Heart right ventricle (tissue), 16 donors: ENCODE measurements at regions not wholly inside any gene's neighbourhood (a gene's known extent, or its start where the extent isn't known, plus 50 kb on each side); places are given as distances from the start of the nearest gene placed in this dataset.

Source experiments
- ATAC-seq, 8 donors: fragments of 200-7000 bp; cut with Tn5 transposase; one replicate each; pipeline ENCODE4 v1.9.1; 2020; ENCODE audit warnings: mild to moderate bottlenecking in 8 of 8, moderate library complexity in 8 of 8, moderate number of reproducible peaks in 1 of 8
- DNase-seq, 2 donors: peaks; one replicate each; pipeline ENCODE4 v3.0.0-alpha.2; 2020
- H3K27ac ChIP-seq, 10 donors: fragments of 200-600 bp; sonication (generic) in 2 of 10; one replicate each; pipeline versions ENCODE4 v1.5.0 to v1.8.0; 2020 to 2022; ENCODE audit warnings: mild to moderate bottlenecking in 3 of 10
- H3K27me3 ChIP-seq, 7 donors: fragments of 200-600 bp; one replicate each; pipeline ENCODE4 v1.8.0; 2021 to 2022; ENCODE audit warnings: mild to moderate bottlenecking in 2 of 7
- H3K36me3 ChIP-seq, 9 donors: fragments of 200-600 bp; sonication (generic) in 1 of 9; one replicate each; pipeline versions ENCODE4 v1.5.0 to v1.8.0; 2020 to 2022; ENCODE audit warnings: mild to moderate bottlenecking in 2 of 9
- H3K4me1 ChIP-seq, 9 donors: fragments of 200-600 bp; sonication (generic) in 1 of 9; one replicate each; pipeline versions ENCODE4 v1.5.0 to v1.8.0; 2020 to 2022; ENCODE audit warnings: mild to moderate bottlenecking in 4 of 9
- H3K4me3 ChIP-seq, 10 donors: fragments of 200-600 bp; sonication (generic) in 2 of 10; one replicate each; pipeline versions ENCODE4 v1.5.0 to v1.8.0; 2020 to 2022; ENCODE audit warnings: mild to moderate bottlenecking in 7 of 10, moderate library complexity in 2 of 10
- H3K9me3 ChIP-seq, 11 donors: fragments of 200-600 bp in 10 of 11; sonication (generic) in 2 of 11; one replicate each; pipeline versions ENCODE4 v1.5.0 to v1.8.0; 2013 to 2022; ENCODE audit warnings: mild to moderate bottlenecking in 2 of 11, control low read depth in 1 of 11, moderate library complexity in 1 of 11
- CTCF ChIP-seq, 9 donors: fragments of 200-600 bp; sonication (generic) in 2 of 9; IDR thresholded peaks; one replicate each; pipeline versions ENCODE4 v1.5.0 to v1.8.0; 2021 to 2022; ENCODE audit warnings: antibody characterized with exemption in 9 of 9, mild to moderate bottlenecking in 5 of 9, moderate library complexity in 1 of 9
- WGBS, 2 donors: extraction: QIAGEN DNeasy Blood & Tissue Kit; methylation state at CpG; one replicate each; pipeline ENCODE4 v1.1.7; 2013; ENCODE audit warnings: inconsistent platforms in 1 of 2; 5-methylcytosine and 5-hydroxymethylcytosine counted together
- intact Hi-C, 10 donors: fragments of 100-400 bp; cut with DNase I; formaldehyde crosslinking; loops; one replicate each; pipeline versions ENCODE4 v1.11.1 to v1.14.2; 2022
- donor health status: Arrhythmogenic right ventricular cardiomyopathy.
- donor health status: ischemic (EF 13 %, LVEDD 7.1; RV severe dilation, severe dysfunction).
- donor health status: healthy with polysubstance abuse.
- donor health status: DM: no; HTN: yes; CAD: no.
- donor health status: DM: no; HTN: no; CAD: no.
- donor health status: ischemic (EF 25% LVEDD 6.9; RV normal size, moderate dysfunction).
- donor health status: ischemic (EF 25% LVEDD 5.7; RV mildly dilated, moderate dysfunction).
- donor health status: healthy.
- donor health status: DM: yes; HTN: yes; CAD: no.
- donor health status: Ischemic cardiomyopathy.
- donor health status: ischemic (EF 35%, LVEDD 5.7; RV mildly dilated, moderate dysfunction).
- donor health status: nonischemic (EF 11% LVEDD 7.7; RV severe dilation, severe dysfunction).
- donor health status: DM: yes; HTN: yes; CAD: no.
- donor health status: PGD.
- donor health status: ischemic (EF 29% LVEDD 5.4; RV normal size, mild dysfunction).
- donor health status: nonischemic (EF 23%, LVEDD 6.1; RV moderate dilation, normal function).

- Histone ChIP-seq H3K9me3 (peaks cover 0 to 1% (median 0%) of the 10 kb centered on the region in 11 donors), H3K27ac (no peak overlapping the region), H3K27me3 (no peaks in the 10 kb centered on the region), H3K36me3 (no peaks in the 10 kb centered on the region), H3K4me3 (no peak overlapping the region), H3K4me1 (no peaks in the 10 kb centered on the region)
- ATAC-seq = no peak
- intact Hi-C loops = no loop called here
- 72 to 73% methylated on average over 3 of the region's 3 CpGs for WGBS, 2 donors
- DNase-seq = no peak
- TF ChIP-seq CTCF (IDR thresholded peaks at IDR 0.05) = no peak
Observed at GRCh38 chr3:139803294-139803693, 125.5 kb upstream of the NMNAT3 start.

GRCh38 chr3:139797724-139798343 is 120.1 kb upstream of the NMNAT3 start:
- DNase-seq (peak; percentile 25 to 37), ATAC-seq (no peak)
- TF ChIP-seq CTCF (IDR thresholded peaks at IDR 0.05) = no peak
- no peaks in the 10 kb centered on the region for H3K4me1 ChIP-seq
- no peak overlapping the region for H3K4me3 ChIP-seq
- H3K36me3 ChIP-seq = no peaks in the 10 kb centered on the region
- intact Hi-C loops = no loop called here
- H3K9me3 ChIP-seq = peaks cover 0 to 3% (median 0%) of the 10 kb centered on the region in 11 donors
- WGBS, 2 donors = 28 to 32% methylated on average over 8 of the region's 8 CpGs
- no peak overlapping the region for H3K27ac ChIP-seq
- H3K27me3 ChIP-seq = no peaks in the 10 kb centered on the region

- Histone ChIP-seq H3K27ac (no peak overlapping the region), H3K4me3 (no peak overlapping the region), H3K9me3 (peaks cover 0 to 9% (median 0%) of the 10 kb centered on the region in 11 donors), H3K27me3 (no peaks in the 10 kb centered on the region), H3K36me3 (no peaks in the 10 kb centered on the region), H3K4me1 (no peaks in the 10 kb centered on the region)
- DNase-seq (no peak), ATAC-seq (no peak)
- TF ChIP-seq CTCF (IDR thresholded peaks at IDR 0.05) = no peak
- intact Hi-C loops = no loop called here
- 59 to 69% methylated on average over 6 of the region's 6 CpGs for WGBS, 2 donors
Observed at GRCh38 chr3:139794469-139795265, 116.9 kb upstream of the NMNAT3 start.

GRCh38 chr3:139793408-139793807 is 115.6 kb upstream of the NMNAT3 start:
- DNase-seq = no peak
- TF ChIP-seq CTCF (IDR thresholded peaks at IDR 0.05) = no peak
- Histone ChIP-seq H3K4me3 (no peak overlapping the region), H3K4me1 (no peaks in the 10 kb centered on the region), H3K36me3 (no peaks in the 10 kb centered on the region), H3K9me3 (peaks cover 0 to 9% (median 0%) of the 10 kb centered on the region in 11 donors), H3K27ac (no peak overlapping the region), H3K27me3 (peaks cover 0 to 7% (median 0%) of the 10 kb centered on the region in 7 donors)
- WGBS, 2 donors = 84 to 86% methylated on average over 3 of the region's 3 CpGs
- intact Hi-C loops = no loop called here
- no peak for ATAC-seq
